ENCODE measurements at regions not wholly inside any gene's neighbourhood (a gene's known extent, or its start where the extent isn't known, plus 50 kb on each side); places are given as distances from the start of the nearest gene placed in this dataset.

- Histone ChIP-seq H3K27ac (ENCODE audit: low read depth in 2 of 2, low read length in 2 of 2) (peak overlapping the region; percentile 70 to 83), H3K27me3 (ENCODE audit: control insufficient read depth, insufficient read depth, low read length) (no peaks in the 10 kb centered on the region), H3K4me1 (ENCODE audit: control insufficient read depth in 2 of 3, insufficient read depth in 2 of 3, low read depth in 1 of 3, low read length in 3 of 3) (peaks cover 0 to 24% (median 23%) of the 10 kb centered on the region in 3 donors), H3K36me3 (ENCODE audit: control insufficient read depth in 2 of 3, insufficient read depth in 3 of 3, low read length in 3 of 3) (no peaks in the 10 kb centered on the region), H3K4me3 (ENCODE audit: low read length in 3 of 3) (no peak overlapping the region), H3K9me3 (ENCODE audit: control insufficient read depth in 2 of 3, insufficient read depth in 1 of 3, low read length in 3 of 3) (no peaks in the 10 kb centered on the region), H3K9ac (ENCODE audit: low read length in 3 of 3) (no peak overlapping the region)
- peak in 4 of 5 donors; percentile 41 to 93 (median 63) for DNase-seq
- no peak for FAIRE-seq
- intact Hi-C loops (cut with DNase I), result no loop called here
- TF ChIP-seq, protein P1, sequence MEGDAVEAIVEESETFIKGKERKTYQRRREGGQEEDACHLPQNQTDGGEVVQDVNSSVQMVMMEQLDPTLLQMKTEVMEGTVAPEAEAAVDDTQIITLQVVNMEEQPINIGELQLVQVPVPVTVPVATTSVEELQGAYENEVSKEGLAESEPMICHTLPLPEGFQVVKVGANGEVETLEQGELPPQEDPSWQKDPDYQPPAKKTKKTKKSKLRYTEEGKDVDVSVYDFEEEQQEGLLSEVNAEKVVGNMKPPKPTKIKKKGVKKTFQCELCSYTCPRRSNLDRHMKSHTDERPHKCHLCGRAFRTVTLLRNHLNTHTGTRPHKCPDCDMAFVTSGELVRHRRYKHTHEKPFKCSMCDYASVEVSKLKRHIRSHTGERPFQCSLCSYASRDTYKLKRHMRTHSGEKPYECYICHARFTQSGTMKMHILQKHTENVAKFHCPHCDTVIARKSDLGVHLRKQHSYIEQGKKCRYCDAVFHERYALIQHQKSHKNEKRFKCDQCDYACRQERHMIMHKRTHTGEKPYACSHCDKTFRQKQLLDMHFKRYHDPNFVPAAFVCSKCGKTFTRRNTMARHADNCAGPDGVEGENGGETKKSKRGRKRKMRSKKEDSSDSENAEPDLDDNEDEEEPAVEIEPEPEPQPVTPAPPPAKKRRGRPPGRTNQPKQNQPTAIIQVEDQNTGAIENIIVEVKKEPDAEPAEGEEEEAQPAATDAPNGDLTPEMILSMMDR (IDR thresholded peaks at IDR 0.05; ENCODE audit: borderline replicate concordance, extremely low read depth, insufficient read depth), result no peak
These were observed 156.0 kb downstream of the CEBPB start for GRCh38 chr20:50346374-50347283.

GRCh38 chr20:50347284-50348063 lies 156.8 kb downstream of the CEBPB start:
- intact Hi-C loops (cut with DNase I), result no loop called here
- no peaks in the 10 kb centered on the region for H3K36me3 ChIP-seq (ENCODE audit: control insufficient read depth in 2 of 3, insufficient read depth in 3 of 3, low read length in 3 of 3)
- H3K27me3 ChIP-seq (ENCODE audit: control insufficient read depth, insufficient read depth, low read length), result no peaks in the 10 kb centered on the region
- H3K27ac ChIP-seq (ENCODE audit: low read depth in 2 of 2, low read length in 2 of 2), result peak overlapping the region; percentile 70 to 83
- H3K9me3 ChIP-seq (ENCODE audit: control insufficient read depth in 2 of 3, insufficient read depth in 1 of 3, low read length in 3 of 3), result no peaks in the 10 kb centered on the region
- peaks cover 0 to 24% (median 23%) of the 10 kb centered on the region in 3 donors for H3K4me1 ChIP-seq (ENCODE audit: control insufficient read depth in 2 of 3, insufficient read depth in 2 of 3, low read depth in 1 of 3, low read length in 3 of 3)
- FAIRE-seq (no peak), DNase-seq (no peak)
- no peak overlapping the region for H3K4me3 ChIP-seq (ENCODE audit: low read length in 3 of 3)
- TF ChIP-seq, protein P1 (IDR thresholded peaks at IDR 0.05; ENCODE audit: borderline replicate concordance, extremely low read depth, insufficient read depth), result no peak
- H3K9ac ChIP-seq (ENCODE audit: low read length in 3 of 3), result peak overlapping the region in 1 of 3 donors; percentile 40

GRCh38 chr20:50348096-50348495 lies 157.5 kb downstream of the CEBPB start:
- intact Hi-C loops (cut with DNase I), result no loop called here
- Histone ChIP-seq H3K9ac (ENCODE audit: low read length in 3 of 3) (no peak overlapping the region), H3K4me1 (ENCODE audit: control insufficient read depth in 2 of 3, insufficient read depth in 2 of 3, low read depth in 1 of 3, low read length in 3 of 3) (peaks cover 0 to 24% (median 23%) of the 10 kb centered on the region in 3 donors), H3K36me3 (ENCODE audit: control insufficient read depth in 2 of 3, insufficient read depth in 3 of 3, low read length in 3 of 3) (no peaks in the 10 kb centered on the region), H3K27me3 (ENCODE audit: control insufficient read depth, insufficient read depth, low read length) (no peaks in the 10 kb centered on the region), H3K9me3 (ENCODE audit: control insufficient read depth in 2 of 3, insufficient read depth in 1 of 3, low read length in 3 of 3) (no peaks in the 10 kb centered on the region), H3K4me3 (ENCODE audit: low read length in 3 of 3) (no peak overlapping the region), H3K27ac (ENCODE audit: low read depth in 2 of 2, low read length in 2 of 2) (peak overlapping the region; percentile 32 to 70)
- DNase-seq (peak in 1 of 5 donors; percentile 69), FAIRE-seq (no peak)
- TF ChIP-seq, protein P1 (IDR thresholded peaks at IDR 0.05; ENCODE audit: borderline replicate concordance, extremely low read depth, insufficient read depth), result no peak

All from kidney (tissue), 13 donors.